ENCODE measurements at regions not wholly inside any gene's neighbourhood (a gene's known extent, or its start where the extent isn't known, plus 50 kb on each side); places are given as distances from the start of the nearest gene placed in this dataset.

DNA sequence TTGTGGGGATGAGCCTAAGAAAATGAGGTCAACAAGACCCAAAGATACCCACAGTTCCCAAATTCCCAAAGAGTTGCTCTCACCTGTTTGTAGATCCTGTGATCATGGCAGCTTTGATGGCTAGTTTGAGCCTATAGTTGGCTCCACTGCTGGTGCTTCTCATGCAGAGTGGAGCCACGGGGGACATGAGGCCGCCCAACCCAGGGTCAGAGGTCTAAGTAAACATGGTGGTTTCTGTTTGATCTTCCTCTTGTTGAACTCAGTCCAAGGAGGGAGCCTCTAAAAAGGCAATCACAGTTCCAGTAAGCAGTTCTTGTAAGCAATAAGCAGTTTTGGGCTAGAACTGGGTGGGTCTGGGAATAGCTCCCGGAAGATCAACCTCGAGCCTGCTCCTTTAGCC, 125.6 kb upstream of the DHRS4 start:
- TF ChIP-seq, protein P1, sequence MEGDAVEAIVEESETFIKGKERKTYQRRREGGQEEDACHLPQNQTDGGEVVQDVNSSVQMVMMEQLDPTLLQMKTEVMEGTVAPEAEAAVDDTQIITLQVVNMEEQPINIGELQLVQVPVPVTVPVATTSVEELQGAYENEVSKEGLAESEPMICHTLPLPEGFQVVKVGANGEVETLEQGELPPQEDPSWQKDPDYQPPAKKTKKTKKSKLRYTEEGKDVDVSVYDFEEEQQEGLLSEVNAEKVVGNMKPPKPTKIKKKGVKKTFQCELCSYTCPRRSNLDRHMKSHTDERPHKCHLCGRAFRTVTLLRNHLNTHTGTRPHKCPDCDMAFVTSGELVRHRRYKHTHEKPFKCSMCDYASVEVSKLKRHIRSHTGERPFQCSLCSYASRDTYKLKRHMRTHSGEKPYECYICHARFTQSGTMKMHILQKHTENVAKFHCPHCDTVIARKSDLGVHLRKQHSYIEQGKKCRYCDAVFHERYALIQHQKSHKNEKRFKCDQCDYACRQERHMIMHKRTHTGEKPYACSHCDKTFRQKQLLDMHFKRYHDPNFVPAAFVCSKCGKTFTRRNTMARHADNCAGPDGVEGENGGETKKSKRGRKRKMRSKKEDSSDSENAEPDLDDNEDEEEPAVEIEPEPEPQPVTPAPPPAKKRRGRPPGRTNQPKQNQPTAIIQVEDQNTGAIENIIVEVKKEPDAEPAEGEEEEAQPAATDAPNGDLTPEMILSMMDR (IDR thresholded peaks at IDR 0.05) = no peak
- no peak for TF ChIP-seq POLR2A (IDR thresholded peaks at IDR 0.05)
- no peak overlapping the region for H3K4me3 ChIP-seq (ENCODE audit: low read depth, poor library complexity, severe bottlenecking)
- WGBS, 2 donors = 76 to 79% methylated on average over 4 of the region's 4 CpGs
- no peak for DNase-seq (ENCODE audit: low spot score in 2 of 2)
- intact Hi-C loops (cut with DNase I; ENCODE audit: low total_unique reads) = no loop called here

DNA sequence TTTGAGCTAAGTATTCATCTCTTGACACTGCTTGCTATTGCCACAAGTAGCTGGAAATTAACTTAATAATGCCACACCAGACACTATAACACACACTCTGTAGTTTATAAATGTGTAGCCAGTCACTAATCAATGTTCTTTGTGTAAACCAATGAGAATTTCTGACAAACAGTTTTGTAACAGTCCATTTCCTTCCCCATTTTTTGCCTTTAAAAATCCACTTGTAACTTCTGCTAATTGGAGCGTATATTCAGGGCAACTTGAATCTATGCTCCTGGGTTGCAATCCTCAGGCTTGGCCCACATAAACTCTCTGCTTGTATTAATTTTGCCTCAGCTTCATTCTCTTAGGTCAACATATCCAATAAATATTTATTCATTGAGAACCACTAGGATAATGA, 125.0 kb upstream of the DHRS4 start:
- WGBS, 2 donors = 82% methylated on average over 1 of the region's 1 CpG
- no peak for DNase-seq (ENCODE audit: low spot score in 2 of 2)
- no peak for TF ChIP-seq POLR2A (IDR thresholded peaks at IDR 0.05)
- TF ChIP-seq, protein P1 (IDR thresholded peaks at IDR 0.05) = no peak
- no peak overlapping the region for H3K4me3 ChIP-seq (ENCODE audit: low read depth, poor library complexity, severe bottlenecking)
- intact Hi-C loops (cut with DNase I; ENCODE audit: low total_unique reads) = no loop called here

- H3K4me3 ChIP-seq (ENCODE audit: low read depth, poor library complexity, severe bottlenecking) = no peak overlapping the region
- 2 to 40% methylated on average over 2 of the region's 2 CpGs for WGBS, 2 donors
- TF ChIP-seq POLR2A (IDR thresholded peaks at IDR 0.05) = no peak
- TF ChIP-seq, protein P1 (IDR thresholded peaks at IDR 0.05) = no peak
- no peak for DNase-seq (ENCODE audit: low spot score in 2 of 2)
- intact Hi-C loops (cut with DNase I; ENCODE audit: low total_unique reads) = no loop called here
Observed at GRCh38 chr14:23829736-23830471, 123.7 kb upstream of the DHRS4 start.

GRCh38 chr14:23831596-23831995, 122.0 kb upstream of the DHRS4 start:
- H3K4me3 ChIP-seq (ENCODE audit: low read depth, poor library complexity, severe bottlenecking) = no peak overlapping the region
- no peak for TF ChIP-seq POLR2A (IDR thresholded peaks at IDR 0.05)
- TF ChIP-seq, protein P1 (IDR thresholded peaks at IDR 0.05) = no peak
- 46 to 69% methylated on average over 3 of the region's 3 CpGs for WGBS, 2 donors
- intact Hi-C loops (cut with DNase I; ENCODE audit: low total_unique reads) = no loop called here
- no peak for DNase-seq (ENCODE audit: low spot score in 2 of 2)

GRCh38 chr14:23861666-23862065, 91.9 kb upstream of the DHRS4 start:
- no peak overlapping the region for H3K4me3 ChIP-seq (ENCODE audit: low read depth, poor library complexity, severe bottlenecking)
- intact Hi-C loops (cut with DNase I; ENCODE audit: low total_unique reads) = no loop called here
- TF ChIP-seq POLR2A (IDR thresholded peaks at IDR 0.05) = no peak
- TF ChIP-seq, protein P1 (IDR thresholded peaks at IDR 0.05) = no peak
- WGBS, 2 donors = 3 to 25% methylated on average over 2 of the region's 2 CpGs
- DNase-seq (ENCODE audit: low spot score in 2 of 2) = no peak

GRCh38 chr14:23862513-23862912, 91.1 kb upstream of the DHRS4 start:
- TF ChIP-seq, protein P1 (IDR thresholded peaks at IDR 0.05) = no peak
- TF ChIP-seq POLR2A (IDR thresholded peaks at IDR 0.05) = no peak
- H3K4me3 ChIP-seq (ENCODE audit: low read depth, poor library complexity, severe bottlenecking) = no peak overlapping the region
- DNase-seq (ENCODE audit: low spot score in 2 of 2) = no peak
- intact Hi-C loops (cut with DNase I; ENCODE audit: low total_unique reads) = no loop called here
- 68 to 72% methylated on average over 2 of the region's 2 CpGs for WGBS, 2 donors
